Fibroblast of skin of left biceps (primary cell): ENCODE measurements at regions not wholly inside any gene's neighbourhood (a gene's known extent, or its start where the extent isn't known, plus 50 kb on each side); places are given as distances from the start of the nearest gene placed in this dataset.
"Not testable (repeated sequence)": the region's sequence is repeated elsewhere in the genome, so short reads cannot be mapped to it uniquely, and the experiment has no call there.

Source experiments
- DNase-seq, 2 experiments: peaks; one replicate each; pipeline ENCODE4 v3.0.0-alpha.2; 2013; ENCODE audit warnings: low read depth in 2 of 2

- no peak for DNase-seq
Observed at GRCh38 chr1:233473549-233474204, 140.2 kb upstream of the KCNK1 start.

GRCh38 chr1:233477359-233477758 is 136.5 kb upstream of the KCNK1 start:
- no peak for DNase-seq

GRCh38 chr1:233478611-233479010 is 135.3 kb upstream of the KCNK1 start:
- no peak for DNase-seq

- DNase-seq: no peak
Observed at GRCh38 chr1:233479110-233479890, 134.6 kb upstream of the KCNK1 start.

- no peak for DNase-seq
Observed at GRCh38 chr1:233480198-233480597, 133.7 kb upstream of the KCNK1 start.

- DNase-seq: no peak
Observed at GRCh38 chr1:233482388-233482787, 131.5 kb upstream of the KCNK1 start.

- DNase-seq: no peak
Observed at GRCh38 chr1:233485385-233485784, 128.5 kb upstream of the KCNK1 start.

- DNase-seq: no peak
Observed at GRCh38 chr1:233485809-233486398, 128.0 kb upstream of the KCNK1 start.

GRCh38 chr1:233487408-233487807 is 126.5 kb upstream of the KCNK1 start:
- DNase-seq: no peak

- no peak for DNase-seq
Observed at GRCh38 chr1:233489411-233489810, 124.5 kb upstream of the KCNK1 start.

- DNase-seq: no peak
Observed at GRCh38 chr1:233490488-233490887, 123.4 kb upstream of the KCNK1 start.

- no peak for DNase-seq
Observed at GRCh38 chr1:233491953-233492620, 121.8 kb upstream of the KCNK1 start.

- no peak for DNase-seq
Observed at GRCh38 chr1:233496993-233497392, 116.9 kb upstream of the KCNK1 start.

GRCh38 chr1:233497679-233498078 is 116.2 kb upstream of the KCNK1 start:
- no peak for DNase-seq

GRCh38 chr1:233500106-233500505 is 113.8 kb upstream of the KCNK1 start:
- DNase-seq: no peak

- DNase-seq: no peak
Observed at GRCh38 chr1:233503366-233503954, 110.4 kb upstream of the KCNK1 start.

- DNase-seq: no peak
Observed at GRCh38 chr1:233505130-233505529, 108.8 kb upstream of the KCNK1 start.

GRCh38 chr1:233505889-233506288 is 108.0 kb upstream of the KCNK1 start:
- not testable (repeated sequence) for DNase-seq

GRCh38 chr1:233509526-233509925 is 104.4 kb upstream of the KCNK1 start:
- no peak for DNase-seq

GRCh38 chr1:233512538-233512937 is 101.4 kb upstream of the KCNK1 start:
- no peak for DNase-seq

- DNase-seq: no peak
Observed at GRCh38 chr1:233513431-233513830, 100.5 kb upstream of the KCNK1 start.

GRCh38 chr1:233514946-233515391 is 98.9 kb upstream of the KCNK1 start:
- DNase-seq: no peak
